ENCODE measurements at regions not wholly inside any gene's neighbourhood (a gene's known extent, or its start where the extent isn't known, plus 50 kb on each side); places are given as distances from the start of the nearest gene placed in this dataset.

GRCh38 chr13:87207280-87208003, 463.7 kb upstream of the SLITRK5 start:
- Histone ChIP-seq H3K4me3 (no peak overlapping the region), H3K36me3 (no peaks in the 10 kb centered on the region), H3K9me3 (no peaks in the 10 kb centered on the region), H3K27ac (no peak overlapping the region), H3K27me3 (no peaks in the 10 kb centered on the region), H3K4me1 (no peaks in the 10 kb centered on the region)
- in situ Hi-C loops (cut with MboI; ENCODE audit: low pct_ligation_motif_present in 1 of 4, low pct_unique_long_range_greater_than_20kb in 1 of 4, low sequenced_read_pairs in 3 of 4) (no loop called here), intact Hi-C loops (cut with DNase I; ENCODE audit: low total_unique reads) (no loop called here)
- no peak for DNase-seq
- 50 to 51% methylated on average over 4 of the region's 4 CpGs for WGBS, 2 donors (ENCODE audit: low coverage in 1 of 2)
- no peak for TF ChIP-seq POLR2AphosphoS5 (IDR thresholded peaks at IDR 0.05)

- no peaks in the 10 kb centered on the region for H3K9me3 ChIP-seq
- in situ Hi-C loops (cut with MboI; ENCODE audit: low pct_ligation_motif_present in 1 of 4, low pct_unique_long_range_greater_than_20kb in 1 of 4, low sequenced_read_pairs in 3 of 4) (no loop called here), intact Hi-C loops (cut with DNase I; ENCODE audit: low total_unique reads) (no loop called here)
- no peaks in the 10 kb centered on the region for H3K4me1 ChIP-seq
- H3K36me3 ChIP-seq = no peaks in the 10 kb centered on the region
- no peak overlapping the region for H3K27ac ChIP-seq
- WGBS, 2 donors (ENCODE audit: low coverage in 1 of 2) = 67 to 71% methylated on average over 2 of the region's 2 CpGs
- no peak overlapping the region for H3K4me3 ChIP-seq
- no peaks in the 10 kb centered on the region for H3K27me3 ChIP-seq
- no peak for TF ChIP-seq CTCF (IDR thresholded peaks at IDR 0.05)
- no peak for TF ChIP-seq POLR2AphosphoS5 (IDR thresholded peaks at IDR 0.05)
- TF ChIP-seq POLR2A (IDR thresholded peaks at IDR 0.05) = no peak
- TF ChIP-seq EP300 (IDR thresholded peaks at IDR 0.05; ENCODE audit: low read depth) = no peak
- DNase-seq = no peak
Measured at GRCh38 chr13:87208636-87209035, 462.5 kb upstream of the SLITRK5 start.

GRCh38 chr13:87234981-87235380, 436.2 kb upstream of the SLITRK5 start:
- no peaks in the 10 kb centered on the region for H3K36me3 ChIP-seq
- H3K4me1 ChIP-seq = no peaks in the 10 kb centered on the region
- H3K9me3 ChIP-seq = no peaks in the 10 kb centered on the region
- intact Hi-C loops (cut with DNase I; ENCODE audit: low total_unique reads) (no loop called here), in situ Hi-C loops (cut with MboI; ENCODE audit: low pct_ligation_motif_present in 1 of 4, low pct_unique_long_range_greater_than_20kb in 1 of 4, low sequenced_read_pairs in 3 of 4) (no loop called here)
- TF ChIP-seq POLR2AphosphoS5 (IDR thresholded peaks at IDR 0.05) (no peak), CTCF (IDR thresholded peaks at IDR 0.05) (no peak), EP300 (IDR thresholded peaks at IDR 0.05; ENCODE audit: low read depth) (no peak), POLR2A (IDR thresholded peaks at IDR 0.05) (no peak)
- WGBS, 2 donors (ENCODE audit: low coverage in 1 of 2) = 20 to 65% methylated on average over 1 to 2 of the region's 2 CpGs
- H3K27ac ChIP-seq = no peak overlapping the region
- H3K4me3 ChIP-seq = no peak overlapping the region
- H3K27me3 ChIP-seq = no peaks in the 10 kb centered on the region
- no peak for DNase-seq

- DNase-seq = no peak
- Histone ChIP-seq H3K27ac (no peak overlapping the region), H3K27me3 (no peaks in the 10 kb centered on the region), H3K4me3 (no peak overlapping the region), H3K9me3 (no peaks in the 10 kb centered on the region), H3K4me1 (no peaks in the 10 kb centered on the region), H3K36me3 (no peaks in the 10 kb centered on the region)
- TF ChIP-seq EP300 (IDR thresholded peaks at IDR 0.05; ENCODE audit: low read depth) (no peak), POLR2A (IDR thresholded peaks at IDR 0.05) (no peak), POLR2AphosphoS5 (IDR thresholded peaks at IDR 0.05) (no peak), CTCF (IDR thresholded peaks at IDR 0.05) (no peak)
- intact Hi-C loops (cut with DNase I; ENCODE audit: low total_unique reads) (no loop called here), in situ Hi-C loops (cut with MboI; ENCODE audit: low pct_ligation_motif_present in 1 of 4, low pct_unique_long_range_greater_than_20kb in 1 of 4, low sequenced_read_pairs in 3 of 4) (no loop called here)
Measured at GRCh38 chr13:87235621-87236020, 435.6 kb upstream of the SLITRK5 start.

All from transverse colon (tissue), 4 donors.